ENCODE measurements at regions not wholly inside any gene's neighbourhood (a gene's known extent, or its start where the extent isn't known, plus 50 kb on each side); places are given as distances from the start of the nearest gene placed in this dataset.

GRCh38 chr2:176432434-176432833 lies 163.2 kb downstream of the MTX2 start:
- TF ChIP-seq EZH2 (IDR thresholded peaks at IDR 0.05), result no peak
- H3K27ac ChIP-seq, result no peak overlapping the region

GRCh38 chr2:176435729-176436128 lies 166.5 kb downstream of the MTX2 start:
- H3K9me3 ChIP-seq (ENCODE audit: low read depth, low read length), result no peaks in the 10 kb centered on the region
- H3K36me3 ChIP-seq (ENCODE audit: insufficient read depth, low read length), result no peaks in the 10 kb centered on the region
- H3K4me3 ChIP-seq, result no peak overlapping the region
- no peak overlapping the region for H3K9ac ChIP-seq (ENCODE audit: insufficient read length)
- H3K27ac ChIP-seq, result no peak overlapping the region
- DNase-seq (ENCODE audit: low read depth, low spot score), result no peak
- no peak for TF ChIP-seq POLR2AphosphoS5 (IDR thresholded peaks at IDR 0.05; ENCODE audit: borderline replicate concordance, low read depth, low read length)
- no peak for TF ChIP-seq EZH2 (IDR thresholded peaks at IDR 0.05)
- no peak for TF ChIP-seq FOXP2 (optimal IDR thresholded peaks at IDR 0.05; ENCODE audit: control extremely low read depth, extremely low read length, insufficient read depth)

More at GRCh38 chr2:176432434-176432833, 163.2 kb downstream of the MTX2 start:
- H3K9ac ChIP-seq (ENCODE audit: insufficient read length), result no peak overlapping the region
- H3K4me3 ChIP-seq, result no peak overlapping the region
- no peaks in the 10 kb centered on the region for H3K9me3 ChIP-seq (ENCODE audit: low read depth, low read length)
- no peaks in the 10 kb centered on the region for H3K36me3 ChIP-seq (ENCODE audit: insufficient read depth, low read length)
- DNase-seq (ENCODE audit: low read depth, low spot score), result no peak

GRCh38 chr2:176443946-176444345 lies 174.7 kb downstream of the MTX2 start:
- Histone ChIP-seq H3K9me3 (ENCODE audit: low read depth, low read length) (no peaks in the 10 kb centered on the region), H3K36me3 (ENCODE audit: insufficient read depth, low read length) (no peaks in the 10 kb centered on the region), H3K9ac (ENCODE audit: insufficient read length) (no peak overlapping the region), H3K4me3 (no peak overlapping the region), H3K27ac (no peak overlapping the region)
- TF ChIP-seq EZH2 (IDR thresholded peaks at IDR 0.05) (no peak), FOXP2 (optimal IDR thresholded peaks at IDR 0.05; ENCODE audit: control extremely low read depth, extremely low read length, insufficient read depth) (no peak), POLR2AphosphoS5 (IDR thresholded peaks at IDR 0.05; ENCODE audit: borderline replicate concordance, low read depth, low read length) (no peak)
- no peak for DNase-seq (ENCODE audit: low read depth, low spot score)

- Histone ChIP-seq H3K36me3 (ENCODE audit: insufficient read depth, low read length) (no peaks in the 10 kb centered on the region), H3K9me3 (ENCODE audit: low read depth, low read length) (no peaks in the 10 kb centered on the region), H3K27ac (no peak overlapping the region), H3K9ac (ENCODE audit: insufficient read length) (no peak overlapping the region), H3K4me3 (no peak overlapping the region)
- no peak for DNase-seq (ENCODE audit: low read depth, low spot score)
- TF ChIP-seq FOXP2 (optimal IDR thresholded peaks at IDR 0.05; ENCODE audit: control extremely low read depth, extremely low read length, insufficient read depth) (no peak), POLR2AphosphoS5 (IDR thresholded peaks at IDR 0.05; ENCODE audit: borderline replicate concordance, low read depth, low read length) (no peak), EZH2 (IDR thresholded peaks at IDR 0.05) (no peak)
Observed at GRCh38 chr2:176445956-176446355, 176.7 kb downstream of the MTX2 start.

- TF ChIP-seq EZH2 (IDR thresholded peaks at IDR 0.05) (no peak), FOXP2 (optimal IDR thresholded peaks at IDR 0.05; ENCODE audit: control extremely low read depth, extremely low read length, insufficient read depth) (no peak), POLR2AphosphoS5 (IDR thresholded peaks at IDR 0.05; ENCODE audit: borderline replicate concordance, low read depth, low read length) (no peak)
- Histone ChIP-seq H3K36me3 (ENCODE audit: insufficient read depth, low read length) (no peaks in the 10 kb centered on the region), H3K27ac (no peak overlapping the region), H3K9ac (ENCODE audit: insufficient read length) (no peak overlapping the region), H3K4me3 (no peak overlapping the region), H3K9me3 (ENCODE audit: low read depth, low read length) (no peaks in the 10 kb centered on the region)
- DNase-seq (ENCODE audit: low read depth, low spot score), result no peak
Observed at GRCh38 chr2:176446718-176447414, 177.6 kb downstream of the MTX2 start.

GRCh38 chr2:176447616-176448015 lies 178.4 kb downstream of the MTX2 start:
- H3K9me3 ChIP-seq (ENCODE audit: low read depth, low read length), result no peaks in the 10 kb centered on the region

GRCh38 chr2:176449852-176450251 lies 180.6 kb downstream of the MTX2 start:
- no peak for DNase-seq (ENCODE audit: low read depth, low spot score)
- H3K27ac ChIP-seq, result no peak overlapping the region
- TF ChIP-seq POLR2AphosphoS5 (IDR thresholded peaks at IDR 0.05; ENCODE audit: borderline replicate concordance, low read depth, low read length), result no peak
- no peak for TF ChIP-seq EZH2 (IDR thresholded peaks at IDR 0.05)
- no peak for TF ChIP-seq FOXP2 (optimal IDR thresholded peaks at IDR 0.05; ENCODE audit: control extremely low read depth, extremely low read length, insufficient read depth)
- no peak overlapping the region for H3K4me3 ChIP-seq
- no peak overlapping the region for H3K9ac ChIP-seq (ENCODE audit: insufficient read length)
- no peaks in the 10 kb centered on the region for H3K36me3 ChIP-seq (ENCODE audit: insufficient read depth, low read length)
- no peaks in the 10 kb centered on the region for H3K9me3 ChIP-seq (ENCODE audit: low read depth, low read length)

More at GRCh38 chr2:176447616-176448015, 178.4 kb downstream of the MTX2 start:
- DNase-seq (ENCODE audit: low read depth, low spot score), result no peak
- Histone ChIP-seq H3K4me3 (no peak overlapping the region), H3K9ac (ENCODE audit: insufficient read length) (no peak overlapping the region), H3K27ac (no peak overlapping the region), H3K36me3 (ENCODE audit: insufficient read depth, low read length) (no peaks in the 10 kb centered on the region)
- TF ChIP-seq FOXP2 (optimal IDR thresholded peaks at IDR 0.05; ENCODE audit: control extremely low read depth, extremely low read length, insufficient read depth), result no peak
- no peak for TF ChIP-seq EZH2 (IDR thresholded peaks at IDR 0.05)

- Histone ChIP-seq H3K36me3 (ENCODE audit: insufficient read depth, low read length) (no peaks in the 10 kb centered on the region), H3K9me3 (ENCODE audit: low read depth, low read length) (no peaks in the 10 kb centered on the region), H3K4me3 (no peak overlapping the region), H3K9ac (ENCODE audit: insufficient read length) (no peak overlapping the region), H3K27ac (no peak overlapping the region)
- no peak for DNase-seq (ENCODE audit: low read depth, low spot score)
- no peak for TF ChIP-seq EZH2 (IDR thresholded peaks at IDR 0.05)
- no peak for TF ChIP-seq POLR2AphosphoS5 (IDR thresholded peaks at IDR 0.05; ENCODE audit: borderline replicate concordance, low read depth, low read length)
- TF ChIP-seq FOXP2 (optimal IDR thresholded peaks at IDR 0.05; ENCODE audit: control extremely low read depth, extremely low read length, insufficient read depth), result no peak
Observed at GRCh38 chr2:176453784-176454183, 184.5 kb downstream of the MTX2 start.
